Subcutaneous abdominal adipose tissue (tissue), 5 donors: ENCODE measurements at regions not wholly inside any gene's neighbourhood (a gene's known extent, or its start where the extent isn't known, plus 50 kb on each side); places are given as distances from the start of the nearest gene placed in this dataset.

Source experiments
- H3K27ac ChIP-seq: one replicate; pipeline ENCODE4 v1.7.0; 2013; ENCODE audit warnings: low read depth, mild to moderate bottlenecking, inconsistent platforms, low read length, moderate library complexity
- H3K27me3 ChIP-seq, 5 donors: one replicate each; pipeline ENCODE4 v1.7.0; 2013; ENCODE audit warnings: low read length in 5 of 5, inconsistent platforms in 1 of 5; ENCODE audit not compliant: control insufficient read depth in 5 of 5, insufficient read depth in 4 of 5
- H3K36me3 ChIP-seq, 5 donors: one replicate each; pipeline ENCODE4 v1.7.0; 2013; ENCODE audit warnings: low read length in 5 of 5; ENCODE audit not compliant: control insufficient read depth in 5 of 5, insufficient read depth in 5 of 5
- H3K4me1 ChIP-seq, 5 donors: one replicate each; pipeline ENCODE4 v1.7.0; 2013; ENCODE audit warnings: low read length in 5 of 5, mild to moderate bottlenecking in 3 of 5, moderate library complexity in 1 of 5; ENCODE audit not compliant: control insufficient read depth in 5 of 5, insufficient read depth in 5 of 5
- H3K4me3 ChIP-seq, 5 donors: one replicate each; pipeline ENCODE4 v1.7.0; 2013; ENCODE audit warnings: low read length in 5 of 5, low read depth in 1 of 5
- H3K9ac ChIP-seq, 5 donors: one replicate each; pipeline ENCODE4 v1.7.0; 2013; ENCODE audit warnings: low read length in 5 of 5, mild to moderate bottlenecking in 4 of 5, moderate library complexity in 3 of 5
- H3K9me3 ChIP-seq, 5 donors: one replicate each; pipeline ENCODE4 v1.7.0; 2013; ENCODE audit warnings: low read length in 5 of 5; ENCODE audit not compliant: control insufficient read depth in 5 of 5
- donor health status: healthy.
- donor health status: healthy.
- donor health status: healthy.
- donor health status: healthy.
- donor health status: healthy.

DNA sequence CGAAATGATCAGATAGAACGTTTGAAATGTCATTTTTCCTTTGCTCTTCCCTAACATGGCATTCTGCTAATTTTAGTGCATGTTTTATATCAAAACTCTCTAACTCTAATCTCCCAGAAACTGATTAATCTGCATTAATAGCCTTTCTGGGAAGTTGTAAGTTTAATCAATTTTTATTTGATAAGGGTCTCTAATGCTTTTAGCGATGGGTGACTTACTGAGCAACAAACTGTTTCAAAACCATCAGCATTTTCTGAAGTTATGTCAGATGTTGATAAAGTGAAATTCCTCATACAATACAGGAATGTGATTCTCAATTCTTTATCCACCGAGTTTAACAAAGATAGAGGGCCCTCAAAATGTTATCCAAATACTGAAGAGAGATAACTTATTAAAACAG is 431.6 kb upstream of the CXADR start:
- H3K27me3 ChIP-seq = no peaks in the 10 kb centered on the region
- H3K4me1 ChIP-seq = peaks cover 0 to 3% (median 0%) of the 10 kb centered on the region in 5 donors
- H3K9ac ChIP-seq = no peak overlapping the region
- no peak overlapping the region for H3K4me3 ChIP-seq
- H3K27ac ChIP-seq = no peak overlapping the region
- no peaks in the 10 kb centered on the region for H3K9me3 ChIP-seq
- H3K36me3 ChIP-seq = no peaks in the 10 kb centered on the region

GRCh38 chr21:17082843-17083483 is 429.9 kb upstream of the CXADR start:
- Histone ChIP-seq H3K4me3 (no peak overlapping the region), H3K9ac (no peak overlapping the region), H3K9me3 (no peaks in the 10 kb centered on the region), H3K36me3 (no peaks in the 10 kb centered on the region), H3K27me3 (no peaks in the 10 kb centered on the region), H3K27ac (no peak overlapping the region), H3K4me1 (peaks cover 0 to 3% (median 0%) of the 10 kb centered on the region in 5 donors)

GRCh38 chr21:17085707-17086106 is 427.1 kb upstream of the CXADR start:
- Histone ChIP-seq H3K36me3 (no peaks in the 10 kb centered on the region), H3K27ac (no peak overlapping the region), H3K4me1 (peaks cover 0 to 6% (median 0%) of the 10 kb centered on the region in 5 donors), H3K9me3 (no peaks in the 10 kb centered on the region), H3K9ac (no peak overlapping the region), H3K4me3 (no peak overlapping the region), H3K27me3 (no peaks in the 10 kb centered on the region)

DNA sequence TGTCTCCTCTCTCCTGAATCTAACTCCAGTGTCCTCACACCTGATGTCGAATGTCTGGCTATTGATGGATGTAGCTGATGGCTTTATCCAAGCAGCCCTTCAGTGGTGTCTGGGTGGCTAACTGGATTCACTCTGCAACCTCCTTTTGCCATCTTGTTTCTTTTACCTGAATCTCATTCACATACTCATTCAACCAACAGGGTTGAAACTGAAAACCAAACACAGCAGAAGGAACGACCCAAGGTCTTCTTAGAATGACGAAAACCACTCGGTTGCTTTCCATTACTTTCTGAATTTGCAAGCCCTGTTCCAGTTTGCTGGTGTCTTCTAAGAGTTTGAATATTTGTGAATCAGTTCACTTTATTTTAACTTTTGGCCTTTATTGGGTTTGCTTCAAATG is 424.3 kb upstream of the CXADR start:
- Histone ChIP-seq H3K4me1 (peaks cover 0 to 6% (median 0%) of the 10 kb centered on the region in 5 donors), H3K36me3 (no peaks in the 10 kb centered on the region), H3K27me3 (no peaks in the 10 kb centered on the region), H3K27ac (no peak overlapping the region), H3K9me3 (no peaks in the 10 kb centered on the region), H3K9ac (no peak overlapping the region), H3K4me3 (no peak overlapping the region)

GRCh38 chr21:17089091-17089491 is 423.8 kb upstream of the CXADR start:
- no peak overlapping the region for H3K27ac ChIP-seq

DNA sequence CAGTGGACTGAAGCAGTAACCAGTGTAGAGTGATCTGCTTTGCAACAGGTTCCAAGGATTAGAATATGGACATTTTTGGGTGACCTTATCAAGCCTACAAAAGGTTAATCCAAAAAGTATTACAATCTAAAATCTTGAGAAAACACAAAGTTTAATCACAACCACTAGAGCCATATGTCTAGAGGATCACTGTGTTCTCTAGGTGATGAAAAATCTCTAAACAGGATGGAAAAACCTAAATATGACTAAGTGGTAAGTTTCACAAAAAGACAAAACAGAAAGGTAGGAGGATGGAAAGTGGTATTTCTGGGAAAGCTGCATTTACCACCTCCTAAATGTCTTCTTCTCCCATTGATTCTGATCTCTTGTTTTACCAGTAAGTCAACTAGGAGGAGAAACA is 411.1 kb upstream of the CXADR start:
- Histone ChIP-seq H3K9ac (no peak overlapping the region), H3K27me3 (no peaks in the 10 kb centered on the region), H3K4me1 (no peaks in the 10 kb centered on the region), H3K9me3 (peaks cover 0 to 8% (median 2%) of the 10 kb centered on the region in 5 donors), H3K4me3 (no peak overlapping the region), H3K27ac (no peak overlapping the region), H3K36me3 (no peaks in the 10 kb centered on the region)

More at GRCh38 chr21:17089091-17089491, 423.8 kb upstream of the CXADR start:
- Histone ChIP-seq H3K4me1 (peaks cover 0 to 6% (median 0%) of the 10 kb centered on the region in 5 donors), H3K36me3 (no peaks in the 10 kb centered on the region), H3K9me3 (no peaks in the 10 kb centered on the region), H3K27me3 (no peaks in the 10 kb centered on the region), H3K4me3 (no peak overlapping the region), H3K9ac (no peak overlapping the region)

GRCh38 chr21:17105932-17106331 is 406.9 kb upstream of the CXADR start:
- Histone ChIP-seq H3K36me3 (no peaks in the 10 kb centered on the region), H3K9ac (no peak overlapping the region), H3K27me3 (no peaks in the 10 kb centered on the region), H3K4me1 (no peaks in the 10 kb centered on the region), H3K4me3 (no peak overlapping the region), H3K9me3 (peaks cover 0 to 8% (median 2%) of the 10 kb centered on the region in 5 donors), H3K27ac (no peak overlapping the region)

DNA sequence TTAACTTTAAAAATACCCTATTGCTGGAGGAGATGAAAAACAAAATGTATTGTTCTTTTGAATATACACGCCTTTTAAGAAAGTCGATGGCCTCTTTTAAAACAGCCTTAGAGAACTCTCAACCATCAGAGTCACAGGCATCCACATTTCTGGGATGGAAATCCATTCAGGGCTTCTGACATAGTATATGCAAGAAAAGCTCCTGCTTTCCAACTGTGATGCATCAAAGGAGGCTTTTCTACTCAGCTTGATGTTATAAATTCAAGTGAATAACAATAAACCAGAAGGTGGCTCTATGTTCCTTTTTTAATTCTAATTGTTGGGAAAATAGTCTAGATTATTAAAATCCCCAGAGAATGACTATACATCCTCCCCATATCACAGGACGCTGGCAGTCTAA is 398.8 kb upstream of the CXADR start:
- no peak overlapping the region for H3K27ac ChIP-seq
- H3K27me3 ChIP-seq = no peaks in the 10 kb centered on the region
- H3K9me3 ChIP-seq = no peaks in the 10 kb centered on the region
- no peak overlapping the region for H3K9ac ChIP-seq
- H3K36me3 ChIP-seq = no peaks in the 10 kb centered on the region
- H3K4me3 ChIP-seq = no peak overlapping the region
- peaks cover 0 to 18% (median 0%) of the 10 kb centered on the region in 5 donors for H3K4me1 ChIP-seq

DNA sequence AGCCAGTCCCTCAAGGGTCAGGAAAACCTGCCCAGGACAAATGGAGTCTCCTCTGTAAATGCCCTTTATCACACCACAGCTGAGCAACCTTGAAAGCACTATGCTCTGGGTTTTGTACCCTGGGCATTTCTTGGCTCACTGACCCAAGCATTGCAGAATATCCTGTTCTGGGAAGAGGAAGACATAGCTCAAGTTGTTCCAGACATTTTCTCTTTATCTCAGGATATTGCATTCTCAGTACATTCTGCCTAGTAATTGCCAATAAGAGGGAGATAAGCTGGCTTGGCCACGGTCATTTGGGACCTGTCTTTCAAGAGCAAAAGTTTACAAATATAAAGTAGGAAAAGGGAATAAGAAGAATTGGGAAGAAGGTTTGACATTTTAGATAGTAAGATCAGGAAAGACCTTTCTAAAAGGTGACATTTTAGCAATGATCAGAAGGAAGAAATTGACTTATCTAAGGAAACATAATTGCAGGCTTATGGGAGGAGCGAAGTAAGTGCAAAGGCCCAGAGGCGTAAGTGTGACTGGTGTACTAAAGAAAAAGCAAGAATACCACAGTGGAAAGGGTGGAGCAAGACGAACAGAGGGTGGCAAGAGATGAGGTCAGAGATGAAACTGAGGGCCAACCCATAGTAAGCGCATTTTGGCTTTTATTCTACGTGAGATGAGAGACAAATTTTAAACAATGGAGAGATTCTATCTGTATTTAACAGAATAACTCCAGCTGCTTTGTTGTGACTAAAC is 394.0 kb upstream of the CXADR start:
- no peaks in the 10 kb centered on the region for H3K27me3 ChIP-seq
- no peaks in the 10 kb centered on the region for H3K9me3 ChIP-seq
- H3K4me3 ChIP-seq = no peak overlapping the region
- no peak overlapping the region for H3K27ac ChIP-seq
- peaks cover 0 to 21% (median 0%) of the 10 kb centered on the region in 5 donors for H3K4me1 ChIP-seq
- H3K9ac ChIP-seq = no peak overlapping the region
- H3K36me3 ChIP-seq = no peaks in the 10 kb centered on the region

DNA sequence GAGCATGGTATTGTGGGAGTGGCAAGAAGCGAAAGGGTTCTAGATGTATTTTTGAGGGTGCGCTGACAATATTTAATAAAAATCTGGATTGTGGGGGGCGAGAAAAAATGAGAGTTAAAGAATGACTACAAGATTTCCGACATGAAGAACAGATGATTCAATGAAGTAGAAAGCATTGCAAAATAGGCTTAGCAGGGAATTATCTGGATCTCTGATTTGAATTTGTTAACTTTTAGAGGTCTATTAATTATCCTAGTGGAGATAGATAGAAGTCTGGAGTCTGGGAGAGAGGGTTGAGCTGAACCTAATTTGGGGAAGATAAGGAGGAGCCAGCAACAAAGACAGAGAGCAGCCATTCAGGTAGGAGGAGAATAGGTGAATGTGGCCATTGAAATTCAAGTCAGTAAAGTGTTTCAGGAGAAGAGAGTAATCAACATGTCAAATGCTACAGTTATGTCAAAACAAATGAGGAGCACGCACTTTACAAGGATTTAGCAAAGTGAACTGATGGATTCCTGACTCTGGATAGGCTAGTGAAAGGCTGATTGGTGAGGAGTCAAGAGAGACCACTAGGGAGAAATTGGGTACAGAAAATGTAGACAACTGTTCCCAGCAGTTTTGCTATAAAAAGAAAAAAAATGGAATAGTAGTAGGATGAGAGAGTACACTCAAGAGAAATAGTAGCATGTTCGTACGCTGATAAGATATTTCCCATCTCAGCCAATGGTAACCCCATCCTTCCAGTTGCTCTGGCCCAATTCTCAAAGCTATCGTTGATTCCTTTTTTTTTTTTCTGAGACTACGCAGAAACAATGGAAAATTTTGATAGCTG is 393.2 kb upstream of the CXADR start:
- no peak overlapping the region for H3K4me3 ChIP-seq
- H3K36me3 ChIP-seq = no peaks in the 10 kb centered on the region
- H3K27ac ChIP-seq = no peak overlapping the region
- peaks cover 0 to 21% (median 0%) of the 10 kb centered on the region in 5 donors for H3K4me1 ChIP-seq
- no peak overlapping the region for H3K9ac ChIP-seq
- no peaks in the 10 kb centered on the region for H3K9me3 ChIP-seq
- no peaks in the 10 kb centered on the region for H3K27me3 ChIP-seq
